Suprapubic skin (tissue), 4 donors: ENCODE measurements at regions not wholly inside any gene's neighbourhood (a gene's known extent, or its start where the extent isn't known, plus 50 kb on each side); places are given as distances from the start of the nearest gene placed in this dataset.

Experiments
- POLR2A ChIP-seq, 2 donors: fragments of 450-650 bp; IDR thresholded peaks; one replicate each; pipeline ENCODE4 v1.6.1; 2017; ENCODE audit warnings: antibody characterized with exemption in 2 of 2, mild to moderate bottlenecking in 2 of 2, moderate library complexity in 2 of 2
- POLR2AphosphoS5 ChIP-seq, 3 donors: sonication (generic); formaldehyde crosslinking; IDR thresholded peaks; one replicate each; pipeline ENCODE4 v1.6.1; 2017; ENCODE audit warnings: antibody characterized with exemption in 3 of 3
- TF ChIP-seq, protein P1 (sequence below), 2 donors: fragments of 200-600 bp in 1 of 2; fragments of 450-650 bp in 1 of 2; sonication (generic) in 1 of 2; IDR thresholded peaks; one replicate each; pipeline ENCODE4 v1.5.1; 2016 to 2019; ENCODE audit warnings: antibody characterized with exemption in 2 of 2, mild to moderate bottlenecking in 1 of 2, moderate library complexity in 1 of 2

GRCh38 chr15:92232876-92233275 is 160.8 kb upstream of the ST8SIA2 start:
- TF ChIP-seq, protein P1, sequence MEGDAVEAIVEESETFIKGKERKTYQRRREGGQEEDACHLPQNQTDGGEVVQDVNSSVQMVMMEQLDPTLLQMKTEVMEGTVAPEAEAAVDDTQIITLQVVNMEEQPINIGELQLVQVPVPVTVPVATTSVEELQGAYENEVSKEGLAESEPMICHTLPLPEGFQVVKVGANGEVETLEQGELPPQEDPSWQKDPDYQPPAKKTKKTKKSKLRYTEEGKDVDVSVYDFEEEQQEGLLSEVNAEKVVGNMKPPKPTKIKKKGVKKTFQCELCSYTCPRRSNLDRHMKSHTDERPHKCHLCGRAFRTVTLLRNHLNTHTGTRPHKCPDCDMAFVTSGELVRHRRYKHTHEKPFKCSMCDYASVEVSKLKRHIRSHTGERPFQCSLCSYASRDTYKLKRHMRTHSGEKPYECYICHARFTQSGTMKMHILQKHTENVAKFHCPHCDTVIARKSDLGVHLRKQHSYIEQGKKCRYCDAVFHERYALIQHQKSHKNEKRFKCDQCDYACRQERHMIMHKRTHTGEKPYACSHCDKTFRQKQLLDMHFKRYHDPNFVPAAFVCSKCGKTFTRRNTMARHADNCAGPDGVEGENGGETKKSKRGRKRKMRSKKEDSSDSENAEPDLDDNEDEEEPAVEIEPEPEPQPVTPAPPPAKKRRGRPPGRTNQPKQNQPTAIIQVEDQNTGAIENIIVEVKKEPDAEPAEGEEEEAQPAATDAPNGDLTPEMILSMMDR (IDR thresholded peaks at IDR 0.05) = no peak
- TF ChIP-seq POLR2AphosphoS5 (IDR thresholded peaks at IDR 0.05) = no peak
- no peak for TF ChIP-seq POLR2A (IDR thresholded peaks at IDR 0.05)
